Astrocyte (in vitro differentiated cells and primary cell): ENCODE measurements at regions not wholly inside any gene's neighbourhood (a gene's known extent, or its start where the extent isn't known, plus 50 kb on each side); places are given as distances from the start of the nearest gene placed in this dataset.

Experiments
- EZH2 ChIP-seq: IDR thresholded peaks from 2 replicates; pipeline ENCODE4 v1.6.1; 2012; ENCODE audit warnings: mild to moderate bottlenecking, low read length, inconsistent platforms; ENCODE audit not compliant: insufficient read depth
- TF ChIP-seq, protein P1 (sequence below): IDR thresholded peaks from 2 replicates; pipeline ENCODE4 v1.5.1; 2011; ENCODE audit warnings: low read depth, mild to moderate bottlenecking, inconsistent platforms, low read length, moderate library complexity; ENCODE audit not compliant: insufficient read depth

DNA sequence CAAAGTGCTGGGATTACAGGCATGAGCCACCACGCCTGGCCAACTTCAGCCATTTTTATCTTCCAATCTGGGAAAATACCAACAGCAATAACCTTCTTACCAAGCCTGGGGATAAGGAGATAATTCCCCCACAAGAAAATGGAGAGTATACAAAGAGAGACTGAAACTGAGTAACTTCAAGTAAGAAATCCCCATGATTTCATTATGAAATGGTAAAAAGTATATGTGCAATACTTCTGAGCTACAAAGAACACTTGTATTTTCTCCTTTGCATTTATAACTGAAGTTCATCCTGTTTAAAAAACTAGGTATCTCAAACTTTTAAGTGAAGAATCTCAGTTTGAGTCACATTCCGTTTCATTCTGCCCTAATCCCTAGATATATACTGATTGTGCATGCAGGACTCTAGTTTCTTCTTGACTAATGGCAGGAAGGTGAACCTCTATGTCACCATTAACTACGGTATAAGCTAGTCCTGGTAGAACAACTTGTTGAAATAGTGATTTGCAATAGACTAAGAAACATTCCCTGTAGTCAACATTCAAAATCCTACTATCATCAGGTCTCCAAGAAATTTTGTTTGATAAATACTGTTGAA is 2071.4 kb downstream of the MAT2B start:
- TF ChIP-seq, protein P1, sequence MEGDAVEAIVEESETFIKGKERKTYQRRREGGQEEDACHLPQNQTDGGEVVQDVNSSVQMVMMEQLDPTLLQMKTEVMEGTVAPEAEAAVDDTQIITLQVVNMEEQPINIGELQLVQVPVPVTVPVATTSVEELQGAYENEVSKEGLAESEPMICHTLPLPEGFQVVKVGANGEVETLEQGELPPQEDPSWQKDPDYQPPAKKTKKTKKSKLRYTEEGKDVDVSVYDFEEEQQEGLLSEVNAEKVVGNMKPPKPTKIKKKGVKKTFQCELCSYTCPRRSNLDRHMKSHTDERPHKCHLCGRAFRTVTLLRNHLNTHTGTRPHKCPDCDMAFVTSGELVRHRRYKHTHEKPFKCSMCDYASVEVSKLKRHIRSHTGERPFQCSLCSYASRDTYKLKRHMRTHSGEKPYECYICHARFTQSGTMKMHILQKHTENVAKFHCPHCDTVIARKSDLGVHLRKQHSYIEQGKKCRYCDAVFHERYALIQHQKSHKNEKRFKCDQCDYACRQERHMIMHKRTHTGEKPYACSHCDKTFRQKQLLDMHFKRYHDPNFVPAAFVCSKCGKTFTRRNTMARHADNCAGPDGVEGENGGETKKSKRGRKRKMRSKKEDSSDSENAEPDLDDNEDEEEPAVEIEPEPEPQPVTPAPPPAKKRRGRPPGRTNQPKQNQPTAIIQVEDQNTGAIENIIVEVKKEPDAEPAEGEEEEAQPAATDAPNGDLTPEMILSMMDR, result no peak
- no peak for TF ChIP-seq EZH2
